GM18861 (cell line): ENCODE measurements at regions not wholly inside any gene's neighbourhood (a gene's known extent, or its start where the extent isn't known, plus 50 kb on each side); places are given as distances from the start of the nearest gene placed in this dataset.

Experiments
- ATAC-seq: cut with Tn5 transposase; IDR thresholded peaks from one replicate; pipeline ENCODE4 v1.9.1; 2021; ENCODE audit not compliant: unreplicated experiment

- no peak for ATAC-seq
Measured at GRCh38 chr13:72181661-72182060, 314.7 kb upstream of the DACH1 start.

GRCh38 chr13:72180253-72180952 lies 313.4 kb upstream of the DACH1 start:
- no peak for ATAC-seq

GRCh38 chr13:72174549-72174948 lies 307.5 kb upstream of the DACH1 start:
- no peak for ATAC-seq

GRCh38 chr13:72170571-72170970 lies 303.6 kb upstream of the DACH1 start:
- no peak for ATAC-seq

GRCh38 chr13:72168126-72168855 lies 301.3 kb upstream of the DACH1 start:
- ATAC-seq: no peak

GRCh38 chr13:72166102-72166650 lies 299.2 kb upstream of the DACH1 start:
- ATAC-seq: no peak

- no peak for ATAC-seq
Measured at GRCh38 chr13:72165276-72165675, 298.3 kb upstream of the DACH1 start.

GRCh38 chr13:72164811-72165210 lies 297.8 kb upstream of the DACH1 start:
- ATAC-seq: no peak

GRCh38 chr13:72163678-72164077 lies 296.7 kb upstream of the DACH1 start:
- no peak for ATAC-seq

- no peak for ATAC-seq
Measured at GRCh38 chr13:72160977-72161376, 294.0 kb upstream of the DACH1 start.

- no peak for ATAC-seq
Measured at GRCh38 chr13:72156760-72157159, 289.8 kb upstream of the DACH1 start.

GRCh38 chr13:72153272-72153671 lies 286.3 kb upstream of the DACH1 start:
- ATAC-seq: no peak

- ATAC-seq: no peak
Measured at GRCh38 chr13:72151241-72151640, 284.2 kb upstream of the DACH1 start.

- ATAC-seq: no peak
Measured at GRCh38 chr13:72150502-72150901, 283.5 kb upstream of the DACH1 start.

- no peak for ATAC-seq
Measured at GRCh38 chr13:72149701-72150100, 282.7 kb upstream of the DACH1 start.

- ATAC-seq: no peak
Measured at GRCh38 chr13:72146816-72147215, 279.8 kb upstream of the DACH1 start.

- ATAC-seq: no peak
Measured at GRCh38 chr13:72145383-72145782, 278.4 kb upstream of the DACH1 start.

GRCh38 chr13:72144636-72145035 lies 277.6 kb upstream of the DACH1 start:
- no peak for ATAC-seq

- ATAC-seq: no peak
Measured at GRCh38 chr13:72141855-72142519, 275.0 kb upstream of the DACH1 start.

GRCh38 chr13:72139192-72139591 lies 272.2 kb upstream of the DACH1 start:
- no peak for ATAC-seq

GRCh38 chr13:72132075-72132474 lies 265.1 kb upstream of the DACH1 start:
- ATAC-seq: no peak

- ATAC-seq: no peak
Measured at GRCh38 chr13:72129117-72129516, 262.1 kb upstream of the DACH1 start.
